Gastroesophageal sphincter (tissue), 4 donors: ENCODE measurements at regions not wholly inside any gene's neighbourhood (a gene's known extent, or its start where the extent isn't known, plus 50 kb on each side); places are given as distances from the start of the nearest gene placed in this dataset.
A peak's percentile ranks its signal among the peaks of the same experiment; 100 is the strongest.

ENCODE experiments used
- ATAC-seq: fragments of 150-250 bp; one replicate; pipeline ENCODE4 v1.9.1; 2016; ENCODE audit warnings: mild to moderate bottlenecking, moderate library complexity
- H3K27ac ChIP-seq, 4 donors: fragments of 200-600 bp; sonication (generic) in 3 of 4; 1 replicate in 3 of 4; 2 replicates in 1 of 4; pipeline ENCODE4 v1.5.1; 2016 to 2019
- H3K27me3 ChIP-seq: fragments of 200-600 bp; sonication (generic); one replicate; pipeline ENCODE4 v1.5.1; 2019
- H3K36me3 ChIP-seq, 2 donors: fragments of 200-600 bp; sonication (generic); one replicate each; pipeline ENCODE4 v1.5.1; 2019; ENCODE audit warnings: control low read depth in 1 of 2
- H3K4me1 ChIP-seq, 3 donors: fragments of 200-600 bp; sonication (generic); 1 replicate in 2 of 3; 2 replicates in 1 of 3; pipeline ENCODE4 v1.5.1; 2016 to 2019; ENCODE audit warnings: control low read depth in 2 of 3
- H3K4me3 ChIP-seq, 2 donors: fragments of 200-600 bp; sonication (generic); one replicate each; pipeline ENCODE4 v1.5.1; 2019; ENCODE audit warnings: mild to moderate bottlenecking in 1 of 2, moderate library complexity in 1 of 2
- H3K9me3 ChIP-seq, 3 donors: fragments of 200-600 bp; sonication (generic); one replicate each; pipeline ENCODE4 v1.5.1; 2017 to 2019; ENCODE audit warnings: control low read depth in 2 of 3
- CTCF ChIP-seq, 4 experiments: fragments of 200-600 bp in 2 of 4; fragments of 450-650 bp in 2 of 4; sonication (generic) in 1 of 4; IDR thresholded peaks; one replicate each; pipeline ENCODE4 v1.5.1; 2017 to 2019; ENCODE audit warnings: antibody characterized with exemption in 4 of 4, mild to moderate bottlenecking in 2 of 4, moderate library complexity in 2 of 4
- EP300 ChIP-seq: sonication (generic); formaldehyde crosslinking; IDR thresholded peaks from one replicate; pipeline ENCODE4 v1.6.1; 2017; ENCODE audit warnings: antibody characterized with exemption, mild to moderate bottlenecking
- POLR2A ChIP-seq, 2 donors: fragments of 450-650 bp; IDR thresholded peaks; one replicate each; pipeline ENCODE4 v1.6.1; 2017; ENCODE audit warnings: antibody characterized with exemption in 2 of 2, mild to moderate bottlenecking in 2 of 2, moderate library complexity in 1 of 2
- POLR2AphosphoS5 ChIP-seq: sonication (generic); formaldehyde crosslinking; IDR thresholded peaks from one replicate; pipeline ENCODE4 v1.6.1; 2017; ENCODE audit warnings: antibody characterized with exemption
- WGBS, 2 donors: methylation state at CpG; one replicate each; pipeline ENCODE4 v1.1.5; 2018; ENCODE audit warnings: low coverage in 1 of 2; 5-methylcytosine and 5-hydroxymethylcytosine counted together

GRCh38 chr2:42913280-42913878 is 121.0 kb upstream of the HAAO start:
- peaks cover 0 to 42% (median 7%) of the 10 kb centered on the region in 3 donors for H3K4me1 ChIP-seq
- WGBS, 2 donors: 67 to 74% methylated on average over 2 of the region's 2 CpGs
- no peak overlapping the region for H3K27ac ChIP-seq
- no peaks in the 10 kb centered on the region for H3K27me3 ChIP-seq
- TF ChIP-seq POLR2A (IDR thresholded peaks at IDR 0.05) (no peak), CTCF (IDR thresholded peaks at IDR 0.05) (no peak), POLR2AphosphoS5 (no peak), EP300 (no peak)
- H3K36me3 ChIP-seq: no peaks in the 10 kb centered on the region
- H3K4me3 ChIP-seq: no peak overlapping the region
- ATAC-seq: no peak
- H3K9me3 ChIP-seq: no peaks in the 10 kb centered on the region

DNA sequence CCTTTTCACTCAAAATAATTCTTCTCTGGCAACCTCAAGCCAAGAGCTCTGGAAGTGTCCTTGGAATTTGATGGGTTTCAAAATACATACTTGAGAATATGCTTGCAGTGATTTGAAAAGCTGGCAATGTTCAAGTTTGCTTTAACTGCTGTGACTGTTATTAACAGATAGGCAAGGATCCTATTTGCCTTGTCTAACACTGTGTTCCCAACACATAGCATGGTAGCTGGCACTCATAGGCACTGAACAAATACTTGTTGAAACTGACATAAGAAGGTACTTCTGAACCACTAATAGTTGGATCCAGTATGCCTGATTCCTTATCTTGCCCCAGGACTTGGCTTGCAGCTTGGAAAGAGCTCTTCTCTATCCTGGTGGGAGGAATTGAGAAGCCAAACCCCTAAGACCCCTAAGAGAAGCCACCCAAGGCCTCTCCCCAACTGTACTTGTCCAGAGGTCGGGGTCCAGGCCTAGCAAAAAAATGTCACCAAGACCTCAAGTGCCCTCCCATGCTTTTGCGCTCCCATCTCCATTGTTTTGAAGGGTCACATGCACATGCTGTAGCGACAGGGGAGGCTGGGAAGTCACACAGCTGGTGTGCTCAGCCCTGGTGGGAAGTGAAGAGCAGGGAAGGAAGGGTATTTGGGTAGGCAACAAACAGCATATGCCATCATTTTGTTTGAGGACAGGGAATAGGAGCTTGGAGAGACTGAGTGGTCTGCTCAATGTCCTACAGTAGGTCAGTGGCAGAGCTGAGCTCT is 118.4 kb upstream of the HAAO start:
- no peak for TF ChIP-seq POLR2A (IDR thresholded peaks at IDR 0.05)
- TF ChIP-seq POLR2AphosphoS5: no peak
- TF ChIP-seq EP300: no peak
- TF ChIP-seq CTCF (IDR thresholded peaks at IDR 0.05): no peak
- Histone ChIP-seq H3K4me3 (no peak overlapping the region), H3K36me3 (no peaks in the 10 kb centered on the region), H3K27ac (peak overlapping the region in 3 of 4 donors; percentile 59 to 87 (median 86)), H3K27me3 (no peaks in the 10 kb centered on the region), H3K9me3 (no peaks in the 10 kb centered on the region), H3K4me1 (peaks cover 12 to 54% (median 31%) of the 10 kb centered on the region in 3 donors)
- WGBS, 2 donors: 90 to 100% methylated on average over 1 to 2 of the region's 3 CpGs
- ATAC-seq: no peak

GRCh38 chr2:42909966-42910365 is 117.6 kb upstream of the HAAO start:
- Histone ChIP-seq H3K27me3 (no peaks in the 10 kb centered on the region), H3K27ac (peak overlapping the region in 3 of 4 donors; percentile 59 to 87 (median 86)), H3K4me1 (peaks cover 14 to 62% (median 40%) of the 10 kb centered on the region in 3 donors), H3K36me3 (no peaks in the 10 kb centered on the region), H3K9me3 (no peaks in the 10 kb centered on the region), H3K4me3 (no peak overlapping the region)
- ATAC-seq: no peak
- TF ChIP-seq EP300 (no peak), CTCF (IDR thresholded peaks at IDR 0.05) (no peak), POLR2A (IDR thresholded peaks at IDR 0.05) (no peak), POLR2AphosphoS5 (no peak)
- 71 to 90% methylated on average over 7 of the region's 7 CpGs for WGBS, 2 donors

- peak overlapping the region; percentile 78 to 90 (median 86) for H3K27ac ChIP-seq
- peaks cover 14 to 76% (median 40%) of the 10 kb centered on the region in 3 donors for H3K4me1 ChIP-seq
- H3K9me3 ChIP-seq: no peaks in the 10 kb centered on the region
- no peak for ATAC-seq
- no peak overlapping the region for H3K4me3 ChIP-seq
- TF ChIP-seq EP300 (no peak), POLR2AphosphoS5 (peak; percentile 21)
- H3K36me3 ChIP-seq: no peaks in the 10 kb centered on the region
- no peaks in the 10 kb centered on the region for H3K27me3 ChIP-seq
- 34 to 47% methylated on average over 3 to 4 of the region's 6 CpGs for WGBS, 2 donors
Observed at GRCh38 chr2:42908518-42909200, 116.3 kb upstream of the HAAO start.

DNA sequence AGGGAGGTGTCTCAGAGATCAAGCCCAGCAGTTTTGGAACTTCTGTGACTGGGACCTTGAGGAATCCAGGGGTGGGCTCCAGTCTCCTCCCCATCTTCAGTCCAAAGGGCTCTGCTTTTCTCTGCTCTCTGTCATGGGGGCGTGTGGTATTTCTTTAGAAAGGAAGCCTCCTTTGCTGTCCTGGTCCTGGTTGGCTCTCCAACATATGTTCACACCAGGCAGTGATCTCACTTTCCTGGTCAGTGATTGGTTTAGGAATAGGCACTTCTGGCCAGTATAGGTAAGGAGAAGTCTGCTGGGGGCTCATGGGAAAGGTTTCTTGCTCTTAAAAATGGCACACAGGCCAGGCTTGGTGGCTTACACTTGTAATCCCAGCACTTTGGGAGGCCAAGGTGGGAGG is 115.5 kb upstream of the HAAO start:
- Histone ChIP-seq H3K4me1 (peaks cover 14 to 81% (median 40%) of the 10 kb centered on the region in 3 donors), H3K27me3 (no peaks in the 10 kb centered on the region), H3K9me3 (no peaks in the 10 kb centered on the region), H3K27ac (peak overlapping the region; percentile 78 to 90 (median 86)), H3K4me3 (no peak overlapping the region), H3K36me3 (no peaks in the 10 kb centered on the region)
- TF ChIP-seq EP300: no peak
- TF ChIP-seq POLR2AphosphoS5: no peak
- TF ChIP-seq CTCF (IDR thresholded peaks at IDR 0.05): no peak
- no peak for TF ChIP-seq POLR2A (IDR thresholded peaks at IDR 0.05)
- no peak for ATAC-seq
- 67 to 100% methylated on average over 1 of the region's 1 CpG for WGBS, 2 donors
